OCI-LY7 (cell line): ENCODE measurements at regions not wholly inside any gene's neighbourhood (a gene's known extent, or its start where the extent isn't known, plus 50 kb on each side); places are given as distances from the start of the nearest gene placed in this dataset.

Experiments used
- CTCF ChIP-seq: fragments of 200-600 bp; sonication (generic); conservative IDR thresholded peaks from 2 replicates; pipeline ENCODE4 v1.5.1; 2014; ENCODE audit warnings: mild to moderate bottlenecking, antibody characterized with exemption, low read length, moderate library complexity, mixed read lengths
- EZH2phosphoT487 ChIP-seq: fragments of 200-600 bp; sonication (generic); IDR thresholded peaks from 2 replicates; pipeline ENCODE4 v1.6.1; 2018; ENCODE audit warnings: low read depth, borderline replicate concordance, mild to moderate bottlenecking, mixed run types, antibody characterized with exemption, low read length, moderate library complexity, mixed read lengths

GRCh38 chr5:32990593-32991420 lies 279.7 kb downstream of the NPR3 start:
- TF ChIP-seq CTCF, result no peak
- no peak for TF ChIP-seq EZH2phosphoT487
